Astrocyte (in vitro differentiated cells and primary cell): ENCODE measurements at regions not wholly inside any gene's neighbourhood (a gene's known extent, or its start where the extent isn't known, plus 50 kb on each side); places are given as distances from the start of the nearest gene placed in this dataset.

ENCODE experiments used
- DNase-seq: peaks from one replicate; pipeline ENCODE4 v3.0.0-alpha.2; 2010; ENCODE audit warnings: low read depth
- FAIRE-seq: peaks from 2 replicates; lab custom pipeline; 2011; peaks lifted over from hg19 to GRCh38; lab: Jason Lieb, UNC
- H2AFZ ChIP-seq: 2 replicates; pipeline ENCODE4 v1.6.0; 2012; ENCODE audit warnings: low read depth, low read length, inconsistent platforms
- H3K27ac ChIP-seq: 2 replicates; pipeline ENCODE4 v1.5.1; 2011; ENCODE audit warnings: low read depth, low read length, inconsistent platforms
- H3K27me3 ChIP-seq: 2 replicates; pipeline ENCODE4 v1.6.0; 2011; ENCODE audit warnings: low read length, inconsistent platforms; ENCODE audit not compliant: insufficient read depth
- H3K36me3 ChIP-seq: 2 replicates; pipeline ENCODE4 v1.5.1; 2011; ENCODE audit warnings: low read length, inconsistent platforms; ENCODE audit not compliant: insufficient read depth
- H3K4me1 ChIP-seq: 2 replicates; pipeline ENCODE4 v1.5.1; 2011; ENCODE audit warnings: low read length, inconsistent platforms; ENCODE audit not compliant: insufficient read depth
- H3K4me2 ChIP-seq: 2 replicates; pipeline ENCODE4 v1.6.0; 2012; ENCODE audit warnings: low read length, inconsistent platforms
- H3K4me3 ChIP-seq: 2 replicates; pipeline ENCODE4 v1.5.1; 2011; ENCODE audit warnings: low read depth, mild to moderate bottlenecking, low read length, inconsistent platforms; ENCODE audit not compliant: insufficient read depth
- H3K79me2 ChIP-seq: 2 replicates; pipeline ENCODE4 v1.6.0; 2012; ENCODE audit warnings: mild to moderate bottlenecking, low read length, inconsistent platforms; ENCODE audit not compliant: insufficient read depth
- H3K9ac ChIP-seq: 2 replicates; pipeline ENCODE4 v1.6.0; 2012; ENCODE audit warnings: mild to moderate bottlenecking, low read length, inconsistent platforms
- H3K9me3 ChIP-seq: 2 replicates; pipeline ENCODE4 v1.5.1; 2012; ENCODE audit warnings: low read depth, mild to moderate bottlenecking, low read length, inconsistent platforms; ENCODE audit not compliant: insufficient read depth
- H4K20me1 ChIP-seq: 2 replicates; pipeline ENCODE4 v1.6.0; 2012; ENCODE audit warnings: low read length, inconsistent platforms; ENCODE audit not compliant: insufficient read depth
- H3K27ac Mint-ChIP-seq: one replicate; pipeline ENCODE4 v1.8.0; 2021; ENCODE audit warnings: mild to moderate bottlenecking, mixed read lengths; ENCODE audit not compliant: unreplicated experiment
- H3K27me3 Mint-ChIP-seq: one replicate; pipeline ENCODE4 v1.8.0; 2021; ENCODE audit warnings: low read depth, mixed read lengths; ENCODE audit not compliant: unreplicated experiment
- H3K36me3 Mint-ChIP-seq: one replicate; pipeline ENCODE4 v1.8.0; 2021; ENCODE audit warnings: low read depth, mixed read lengths; ENCODE audit not compliant: unreplicated experiment
- H3K4me1 Mint-ChIP-seq: one replicate; pipeline ENCODE4 v1.8.0; 2021; ENCODE audit warnings: low read depth, mixed read lengths; ENCODE audit not compliant: unreplicated experiment
- H3K4me3 Mint-ChIP-seq: one replicate; pipeline ENCODE4 v1.8.0; 2021; ENCODE audit warnings: mild to moderate bottlenecking, moderate library complexity, mixed read lengths; ENCODE audit not compliant: unreplicated experiment
- H3K9me3 Mint-ChIP-seq: one replicate; pipeline ENCODE4 v1.8.0; 2021; ENCODE audit warnings: mild to moderate bottlenecking, mixed read lengths; ENCODE audit not compliant: unreplicated experiment
- CTCF ChIP-seq: IDR thresholded peaks from 2 replicates; pipeline ENCODE4 v1.5.1; 2011; ENCODE audit warnings: low read depth, mild to moderate bottlenecking, inconsistent platforms, low read length, moderate library complexity; ENCODE audit not compliant: insufficient read depth
- EZH2 ChIP-seq: IDR thresholded peaks from 2 replicates; pipeline ENCODE4 v1.6.1; 2012; ENCODE audit warnings: mild to moderate bottlenecking, low read length, inconsistent platforms; ENCODE audit not compliant: insufficient read depth

- H3K4me1 ChIP-seq: no peaks in the 10 kb centered on the region
- H3K4me2 ChIP-seq: no peak overlapping the region
- no peak overlapping the region for H3K9ac ChIP-seq
- Mint-ChIP-seq H3K4me3 (no peak overlapping the region), H3K27me3 (no peaks in the 10 kb centered on the region), H3K4me1 (no peaks in the 10 kb centered on the region), H3K36me3 (no peaks in the 10 kb centered on the region), H3K9me3 (no peaks in the 10 kb centered on the region), H3K27ac (no peak overlapping the region)
- H3K27me3 ChIP-seq: no peaks in the 10 kb centered on the region
- no peaks in the 10 kb centered on the region for H4K20me1 ChIP-seq
- no peaks in the 10 kb centered on the region for H3K36me3 ChIP-seq
- DNase-seq (no peak), FAIRE-seq (no peak)
- H3K9me3 ChIP-seq: no peaks in the 10 kb centered on the region
- TF ChIP-seq CTCF (no peak), EZH2 (no peak)
- no peak overlapping the region for H3K4me3 ChIP-seq
- no peaks in the 10 kb centered on the region for H3K79me2 ChIP-seq
- H3K27ac ChIP-seq: no peak overlapping the region
- H2AFZ ChIP-seq: no peak overlapping the region
Observed at GRCh38 chr5:85910335-85910734, 707.4 kb upstream of the COX7C start.

GRCh38 chr5:85920984-85921383 lies 696.8 kb upstream of the COX7C start:
- peaks cover 3% of the 10 kb centered on the region for H3K9me3 Mint-ChIP-seq
- Histone ChIP-seq H3K9me3 (peaks cover 5% of the 10 kb centered on the region), H3K4me3 (no peak overlapping the region), H3K27me3 (no peaks in the 10 kb centered on the region), H3K4me1 (no peaks in the 10 kb centered on the region), H3K79me2 (no peaks in the 10 kb centered on the region), H3K9ac (no peak overlapping the region), H3K36me3 (no peaks in the 10 kb centered on the region), H3K4me2 (no peak overlapping the region), H3K27ac (no peak overlapping the region), H2AFZ (no peak overlapping the region), H4K20me1 (no peaks in the 10 kb centered on the region)
- H3K4me3 Mint-ChIP-seq: no peak overlapping the region
- no peak for TF ChIP-seq CTCF
- no peak overlapping the region for H3K27ac Mint-ChIP-seq
- H3K4me1 Mint-ChIP-seq: no peaks in the 10 kb centered on the region
- FAIRE-seq (no peak), DNase-seq (no peak)
- H3K36me3 Mint-ChIP-seq: no peaks in the 10 kb centered on the region
- H3K27me3 Mint-ChIP-seq: no peaks in the 10 kb centered on the region

DNA sequence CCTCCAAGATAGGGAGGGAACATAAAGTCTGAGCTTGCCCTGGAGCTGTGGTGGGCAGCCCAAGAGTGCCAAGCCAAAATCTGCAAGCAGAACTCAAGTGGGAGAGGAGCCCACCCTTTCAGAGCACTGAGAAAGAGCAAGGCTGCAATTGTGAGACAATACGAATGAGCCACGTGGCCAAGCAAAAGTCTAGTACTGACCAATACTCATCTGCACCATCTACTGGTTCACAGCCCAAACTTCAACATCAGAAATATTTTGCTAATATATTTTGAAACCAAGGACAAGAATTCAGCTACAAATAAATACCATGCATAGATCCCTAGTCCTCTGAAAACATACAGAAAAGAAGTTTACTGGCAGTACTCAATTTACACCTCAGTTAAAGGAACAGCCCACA lies 696.2 kb upstream of the COX7C start:
- H3K4me1 Mint-ChIP-seq: no peaks in the 10 kb centered on the region
- peaks cover 3% of the 10 kb centered on the region for H3K9me3 Mint-ChIP-seq
- Histone ChIP-seq H3K4me2 (no peak overlapping the region), H3K9ac (no peak overlapping the region), H2AFZ (no peak overlapping the region), H3K27me3 (no peaks in the 10 kb centered on the region), H3K4me3 (no peak overlapping the region), H3K4me1 (no peaks in the 10 kb centered on the region), H4K20me1 (no peaks in the 10 kb centered on the region), H3K27ac (no peak overlapping the region), H3K9me3 (peaks cover 5% of the 10 kb centered on the region), H3K36me3 (no peaks in the 10 kb centered on the region), H3K79me2 (no peaks in the 10 kb centered on the region)
- no peaks in the 10 kb centered on the region for H3K27me3 Mint-ChIP-seq
- FAIRE-seq: no peak
- DNase-seq: no peak
- H3K27ac Mint-ChIP-seq: no peak overlapping the region
- TF ChIP-seq EZH2: no peak
- no peak for TF ChIP-seq CTCF
- H3K36me3 Mint-ChIP-seq: no peaks in the 10 kb centered on the region
- H3K4me3 Mint-ChIP-seq: no peak overlapping the region
